GM10266 (cell line): ENCODE measurements at regions not wholly inside any gene's neighbourhood (a gene's known extent, or its start where the extent isn't known, plus 50 kb on each side); places are given as distances from the start of the nearest gene placed in this dataset.

Experiments used
- DNase-seq: peaks from one replicate; pipeline ENCODE4 v3.0.0; 2012; ENCODE audit errors: extremely low spot score
- TF ChIP-seq, protein P1 (sequence below): IDR thresholded peaks from 2 replicates; pipeline ENCODE4 v1.5.1; 2012; ENCODE audit warnings: mild to moderate bottlenecking, low read depth; ENCODE audit not compliant: control insufficient read depth, insufficient read depth; ENCODE audit errors: missing control alignments

DNA sequence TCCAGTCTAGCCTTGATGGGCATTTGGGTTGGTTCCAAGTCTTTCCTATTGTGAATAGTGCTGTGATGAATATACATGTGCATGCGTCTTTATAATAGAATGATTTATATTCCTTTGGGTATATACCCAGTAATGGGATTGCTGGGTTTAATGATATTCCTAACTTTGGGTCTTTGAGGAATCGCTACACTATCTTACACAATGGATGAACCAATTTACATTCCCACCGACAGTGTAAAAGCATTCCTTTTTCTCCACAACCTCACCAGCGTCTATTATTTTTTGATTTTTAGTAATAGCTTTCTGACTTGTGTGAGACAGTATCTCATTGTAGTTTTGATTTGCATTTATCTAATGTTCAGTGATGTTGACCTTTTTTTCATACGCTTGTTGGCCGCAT, 1040.1 kb downstream of the MAT2B start:
- DNase-seq = no peak
- TF ChIP-seq, protein P1, sequence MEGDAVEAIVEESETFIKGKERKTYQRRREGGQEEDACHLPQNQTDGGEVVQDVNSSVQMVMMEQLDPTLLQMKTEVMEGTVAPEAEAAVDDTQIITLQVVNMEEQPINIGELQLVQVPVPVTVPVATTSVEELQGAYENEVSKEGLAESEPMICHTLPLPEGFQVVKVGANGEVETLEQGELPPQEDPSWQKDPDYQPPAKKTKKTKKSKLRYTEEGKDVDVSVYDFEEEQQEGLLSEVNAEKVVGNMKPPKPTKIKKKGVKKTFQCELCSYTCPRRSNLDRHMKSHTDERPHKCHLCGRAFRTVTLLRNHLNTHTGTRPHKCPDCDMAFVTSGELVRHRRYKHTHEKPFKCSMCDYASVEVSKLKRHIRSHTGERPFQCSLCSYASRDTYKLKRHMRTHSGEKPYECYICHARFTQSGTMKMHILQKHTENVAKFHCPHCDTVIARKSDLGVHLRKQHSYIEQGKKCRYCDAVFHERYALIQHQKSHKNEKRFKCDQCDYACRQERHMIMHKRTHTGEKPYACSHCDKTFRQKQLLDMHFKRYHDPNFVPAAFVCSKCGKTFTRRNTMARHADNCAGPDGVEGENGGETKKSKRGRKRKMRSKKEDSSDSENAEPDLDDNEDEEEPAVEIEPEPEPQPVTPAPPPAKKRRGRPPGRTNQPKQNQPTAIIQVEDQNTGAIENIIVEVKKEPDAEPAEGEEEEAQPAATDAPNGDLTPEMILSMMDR = no peak

DNA sequence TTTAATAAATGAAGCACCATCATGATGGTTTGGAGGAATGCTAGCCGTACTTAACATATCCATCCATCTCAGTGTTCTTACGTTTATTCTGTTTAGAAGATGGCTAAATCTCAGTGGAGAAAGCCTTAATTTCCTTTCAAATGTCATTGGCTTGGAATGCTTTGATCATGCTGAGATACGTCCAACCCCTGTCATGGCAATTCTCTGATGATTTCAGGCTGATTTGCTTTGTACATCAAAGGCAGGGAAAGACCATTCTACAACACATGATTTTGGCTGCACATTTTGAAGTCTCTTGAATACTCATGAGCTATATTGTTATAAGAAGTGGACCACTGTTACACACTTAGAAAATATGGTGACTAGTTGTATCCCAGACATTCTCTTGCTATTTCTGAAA, 1048.4 kb downstream of the MAT2B start:
- no peak for DNase-seq
- TF ChIP-seq, protein P1 = no peak

DNA sequence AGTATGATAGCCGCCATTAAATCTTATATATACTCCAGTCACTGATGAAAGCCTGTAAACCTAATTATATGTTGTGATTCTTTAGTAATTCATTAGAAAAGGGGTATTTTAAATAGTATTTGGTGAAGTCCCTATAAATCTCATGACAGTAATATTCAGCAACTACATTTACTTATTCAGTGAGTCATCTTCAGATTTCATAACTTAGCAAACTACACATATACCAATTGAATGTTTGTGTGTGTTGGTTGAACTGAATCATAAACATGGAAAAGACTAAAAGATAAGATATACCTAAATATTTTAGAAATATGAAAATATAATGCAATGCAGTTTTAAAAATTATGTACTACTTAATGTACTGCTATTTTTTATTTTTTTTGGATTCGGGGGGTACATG, 1050.4 kb downstream of the MAT2B start:
- DNase-seq = no peak
- TF ChIP-seq, protein P1 = no peak

DNA sequence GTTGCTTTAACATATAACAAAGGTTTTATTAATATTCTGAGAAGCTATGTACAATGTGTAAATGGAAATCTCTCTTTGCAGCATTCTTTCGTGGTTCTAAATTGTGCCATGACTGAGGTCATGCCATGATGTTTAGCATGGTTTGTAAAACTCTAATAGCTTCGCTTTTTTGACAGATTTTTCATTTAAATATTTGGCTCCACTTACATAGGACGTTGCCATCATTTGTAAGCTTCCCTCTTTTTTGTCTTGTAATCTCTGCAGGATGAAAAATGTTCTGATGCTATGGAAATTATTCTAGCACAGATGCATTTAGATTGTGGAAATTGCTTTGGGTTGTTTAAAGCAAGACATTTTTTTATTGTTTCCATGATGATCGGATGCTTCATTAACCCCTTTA, 1054.8 kb downstream of the MAT2B start:
- TF ChIP-seq, protein P1 = no peak
- DNase-seq = no peak

DNA sequence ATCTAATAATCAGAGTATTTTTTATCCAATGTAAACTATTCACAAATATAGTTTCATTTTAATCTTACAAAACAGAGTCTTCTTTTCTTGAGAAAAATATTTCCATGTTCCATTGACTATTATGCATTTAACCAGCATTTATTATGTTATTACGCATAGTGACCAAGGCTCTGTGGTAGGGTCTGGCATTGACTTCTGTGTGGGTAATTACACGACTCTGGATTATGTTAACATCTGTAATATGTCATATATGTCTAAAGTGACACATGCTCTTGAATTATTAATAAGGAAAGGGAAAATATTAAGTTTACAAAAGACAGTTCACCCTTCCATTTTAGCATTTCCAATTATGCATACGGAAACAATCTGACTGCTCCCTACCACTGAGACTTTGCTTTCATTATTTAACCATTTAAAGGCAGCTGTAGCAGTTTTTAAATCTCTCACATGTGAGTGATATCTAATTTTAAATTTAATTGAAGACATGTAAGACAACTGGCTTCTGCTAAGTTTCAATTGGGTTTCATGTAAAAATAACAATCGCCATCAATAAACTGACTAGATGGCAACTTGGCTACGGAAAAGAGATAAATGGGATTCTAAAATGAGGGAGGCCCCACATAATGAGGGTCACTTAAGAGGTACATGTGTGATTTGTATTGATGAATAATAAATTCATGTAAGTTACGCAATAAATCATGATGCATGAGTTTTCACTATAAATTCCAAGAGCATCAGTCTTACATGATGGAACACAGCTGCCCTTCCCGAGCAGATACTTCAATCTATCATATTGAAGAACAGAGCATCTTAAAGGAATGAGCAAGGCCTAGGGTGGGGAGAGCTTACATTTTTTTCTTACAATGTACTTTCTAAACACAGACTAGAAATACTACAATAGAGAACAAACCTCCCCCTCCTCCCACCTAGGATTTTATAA, 1056.8 kb downstream of the MAT2B start:
- DNase-seq = no peak

DNA sequence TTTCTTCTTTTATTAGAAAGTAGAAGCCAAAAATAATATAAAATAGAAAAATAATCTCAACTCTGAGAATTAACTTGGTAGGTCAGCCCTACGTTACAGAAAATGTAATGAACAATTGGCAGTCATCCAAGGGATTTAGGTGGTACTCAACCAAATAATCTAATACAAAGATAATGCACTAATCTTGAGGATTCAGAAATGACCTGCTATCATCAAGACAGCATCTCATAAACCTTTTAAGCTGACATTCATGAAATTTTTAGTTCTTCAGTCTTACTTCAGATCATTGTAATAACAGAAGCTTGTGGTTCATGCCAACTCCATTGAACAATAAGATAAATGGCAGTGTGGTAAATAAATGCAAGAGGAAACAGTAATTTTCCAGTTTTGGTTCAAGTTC, 1058.0 kb downstream of the MAT2B start:
- DNase-seq = no peak
- TF ChIP-seq, protein P1 = no peak

More for the DNA sequence above, 1056.8 kb downstream of the MAT2B start:
- TF ChIP-seq, protein P1 = no peak

DNA sequence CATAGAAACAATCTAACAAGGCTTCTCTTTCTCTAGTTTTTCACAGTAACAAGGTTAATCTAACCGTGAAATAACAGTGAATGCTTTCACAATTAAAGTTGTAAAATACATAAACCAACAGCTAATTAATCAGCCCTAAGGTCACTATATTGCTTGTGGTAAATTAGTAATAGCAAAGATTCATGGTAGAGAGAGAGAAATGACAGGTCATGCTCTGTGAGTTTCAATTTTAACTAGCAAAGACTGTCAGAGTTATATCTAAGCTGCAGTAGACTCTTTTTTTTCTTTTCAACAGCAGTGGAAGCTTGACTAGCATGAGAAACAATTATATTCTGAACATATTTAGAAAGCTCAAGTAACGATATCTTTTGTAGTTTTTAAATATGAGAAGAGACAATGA, 1068.0 kb downstream of the MAT2B start:
- DNase-seq = no peak
- TF ChIP-seq, protein P1 = no peak
